ENCODE measurements at regions not wholly inside any gene's neighbourhood (a gene's known extent, or its start where the extent isn't known, plus 50 kb on each side); places are given as distances from the start of the nearest gene placed in this dataset.

GRCh38 chr5:114686356-114686755, 324.5 kb downstream of the KCNN2 start:
- no peak for DNase-seq (ENCODE audit: insufficient read length, low spot score)
- no peak for FAIRE-seq
- TF ChIP-seq CTCF (IDR thresholded peaks at IDR 0.05; ENCODE audit: insufficient read depth, missing control alignments): no peak

- TF ChIP-seq CTCF (IDR thresholded peaks at IDR 0.05; ENCODE audit: insufficient read depth, missing control alignments): no peak
- DNase-seq (ENCODE audit: insufficient read length, low spot score) (no peak), FAIRE-seq (no peak)
Observed at GRCh38 chr5:114678778-114679177, 316.9 kb downstream of the KCNN2 start.

GRCh38 chr5:114665551-114665950, 303.7 kb downstream of the KCNN2 start:
- FAIRE-seq (no peak), DNase-seq (ENCODE audit: insufficient read length, low spot score) (no peak)
- no peak for TF ChIP-seq CTCF (IDR thresholded peaks at IDR 0.05; ENCODE audit: insufficient read depth, missing control alignments)

GRCh38 chr5:114660791-114661190, 298.9 kb downstream of the KCNN2 start:
- no peak for TF ChIP-seq CTCF (IDR thresholded peaks at IDR 0.05; ENCODE audit: insufficient read depth, missing control alignments)
- no peak for FAIRE-seq
- DNase-seq (ENCODE audit: insufficient read length, low spot score): no peak

GRCh38 chr5:114658194-114658593, 296.3 kb downstream of the KCNN2 start:
- TF ChIP-seq CTCF (IDR thresholded peaks at IDR 0.05; ENCODE audit: insufficient read depth, missing control alignments): no peak
- FAIRE-seq: no peak
- DNase-seq (ENCODE audit: insufficient read length, low spot score): no peak

GRCh38 chr5:114657342-114658130, 295.7 kb downstream of the KCNN2 start:
- DNase-seq (ENCODE audit: insufficient read length, low spot score): no peak
- TF ChIP-seq CTCF (IDR thresholded peaks at IDR 0.05; ENCODE audit: insufficient read depth, missing control alignments): no peak
- FAIRE-seq: no peak

- no peak for DNase-seq (ENCODE audit: insufficient read length, low spot score)
- TF ChIP-seq CTCF (IDR thresholded peaks at IDR 0.05; ENCODE audit: insufficient read depth, missing control alignments): no peak
- FAIRE-seq: no peak
Observed at GRCh38 chr5:114649878-114650277, 288.0 kb downstream of the KCNN2 start.
